ENCODE measurements at regions not wholly inside any gene's neighbourhood (a gene's known extent, or its start where the extent isn't known, plus 50 kb on each side); places are given as distances from the start of the nearest gene placed in this dataset.
"Not testable (repeated sequence)": the region's sequence is repeated elsewhere in the genome, so short reads cannot be mapped to it uniquely, and the experiment has no call there.

DNA sequence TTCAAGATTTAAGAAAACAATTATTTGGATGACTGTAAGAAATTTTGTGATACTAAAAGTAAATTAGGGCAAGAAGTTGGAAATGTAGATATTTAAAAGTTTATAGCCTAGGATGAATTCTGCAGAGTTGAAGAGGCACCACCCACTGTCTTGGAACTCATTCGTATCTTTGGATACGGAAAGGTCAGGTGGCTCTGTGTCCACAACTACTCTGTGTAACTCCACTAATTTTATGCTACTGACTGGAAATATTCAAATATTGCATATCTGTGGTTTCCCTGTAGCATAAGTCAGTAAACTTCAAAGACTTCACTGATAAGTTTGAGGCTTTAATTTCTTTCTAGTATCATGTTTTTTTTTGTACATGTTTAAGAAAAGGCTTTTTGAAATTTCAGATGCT, 156.9 kb upstream of the RPRM start:
- DNase-seq, result no peak

DNA sequence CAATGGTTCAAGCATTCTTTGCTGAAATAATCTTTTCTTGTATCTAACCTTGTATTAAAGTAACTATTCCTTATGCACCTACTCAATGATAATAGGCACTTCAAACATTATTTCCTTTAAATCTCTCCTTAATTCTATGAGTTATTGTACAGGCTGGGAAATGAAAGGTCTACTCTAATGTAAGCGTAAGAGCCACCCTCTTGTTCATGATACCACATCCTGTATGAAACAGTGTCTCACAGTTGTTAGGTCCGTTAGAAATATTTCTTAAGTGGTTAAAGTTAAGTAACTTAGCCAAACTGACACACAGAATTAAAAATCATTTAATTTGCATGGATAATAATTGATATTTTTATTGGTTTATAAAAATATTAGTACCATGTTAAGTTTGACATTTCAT, 162.5 kb upstream of the RPRM start:
- DNase-seq, result no peak

DNA sequence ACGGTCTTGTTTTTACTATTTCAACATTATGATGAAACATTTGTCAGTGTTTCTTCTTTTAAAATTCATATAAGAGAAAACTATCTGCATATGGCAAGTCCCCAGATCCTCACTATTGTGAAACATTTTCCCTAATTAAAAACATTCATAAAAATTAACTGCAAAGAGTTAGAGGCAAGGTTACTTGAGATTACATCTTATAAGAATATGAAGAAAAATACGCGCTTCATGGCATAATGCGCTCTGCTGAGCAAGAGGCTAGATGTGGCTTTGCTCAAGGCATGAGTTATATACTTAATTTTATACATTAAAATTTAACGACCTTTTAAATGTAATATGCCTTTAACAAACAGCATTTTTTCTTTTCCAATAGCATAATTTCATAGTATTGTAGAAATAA, 166.4 kb upstream of the RPRM start:
- DNase-seq, result no peak

DNA sequence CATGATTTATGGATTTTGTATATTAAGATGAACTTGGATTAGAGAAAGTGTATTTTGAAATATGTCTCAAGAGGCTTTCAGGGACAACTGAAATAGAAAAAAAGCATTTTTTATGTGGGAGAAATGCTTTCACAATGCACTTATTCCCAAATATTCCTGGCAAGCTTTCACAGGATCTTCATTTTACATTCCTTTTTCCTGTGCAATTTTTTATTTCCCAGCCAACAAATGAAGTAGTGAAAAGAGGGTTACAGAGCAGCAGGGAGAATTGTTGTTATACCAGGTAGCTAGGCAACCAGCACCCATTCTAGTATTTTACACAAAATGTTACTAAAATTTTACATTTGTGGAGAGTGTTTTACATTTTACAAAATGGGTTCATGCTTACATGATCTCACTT, 167.0 kb upstream of the RPRM start:
- no peak for DNase-seq

DNA sequence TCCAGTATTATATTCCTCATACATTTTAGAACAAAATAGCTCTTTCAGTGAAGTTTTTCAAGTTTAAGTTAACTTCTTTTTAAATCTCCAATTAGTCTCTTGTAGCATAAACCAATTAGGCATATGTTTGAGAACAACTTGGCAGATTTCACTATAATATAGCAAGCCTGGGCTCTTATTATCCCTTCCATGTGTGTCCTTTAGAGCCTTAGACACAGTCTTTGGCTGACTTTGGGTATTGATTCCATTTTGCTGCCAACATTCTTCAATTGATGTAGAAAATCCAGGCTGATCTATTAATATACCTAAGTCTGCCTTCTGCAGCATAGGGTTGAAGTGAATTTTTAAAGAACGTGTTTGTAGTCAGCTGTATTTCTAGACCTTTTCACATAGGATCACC, 179.1 kb upstream of the RPRM start:
- no peak for DNase-seq

DNA sequence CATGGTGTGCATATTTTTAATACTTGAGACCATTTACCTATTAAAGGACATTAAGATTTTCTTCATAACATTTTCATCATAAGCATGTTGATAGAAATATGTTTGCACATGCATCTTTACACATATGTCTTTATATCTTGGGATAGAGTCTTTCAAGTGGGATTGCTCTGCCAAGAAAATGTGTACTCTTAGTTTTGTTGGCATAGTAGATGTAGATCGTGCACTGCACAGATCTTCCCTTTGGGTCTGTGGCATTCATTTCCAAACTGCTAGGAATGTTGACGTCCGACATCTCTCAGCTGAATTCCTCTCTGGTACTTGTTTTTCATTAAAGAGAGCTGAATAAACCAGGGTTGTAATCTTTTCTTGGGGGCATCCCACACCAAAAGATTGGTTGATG, 183.2 kb upstream of the RPRM start:
- DNase-seq, result no peak

DNA sequence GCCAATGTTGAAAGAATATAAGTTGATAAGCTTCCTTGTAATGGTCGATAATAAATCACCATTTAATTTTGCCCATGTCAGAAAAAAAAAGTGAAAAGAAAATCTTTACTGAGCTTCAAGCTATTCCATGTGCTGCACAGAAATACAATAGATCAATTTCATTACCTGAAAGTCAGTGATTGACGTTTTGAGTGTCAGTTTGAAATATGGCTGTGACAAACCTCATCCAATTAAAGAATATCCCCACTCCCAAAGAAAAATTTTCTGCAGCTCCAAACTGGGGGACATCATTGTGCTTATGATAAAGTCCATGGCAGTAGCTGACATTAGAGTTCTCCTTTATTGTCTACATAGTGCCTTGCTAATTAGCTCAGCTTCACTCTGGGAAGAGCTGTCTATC, 184.8 kb upstream of the RPRM start:
- no peak for DNase-seq

DNA sequence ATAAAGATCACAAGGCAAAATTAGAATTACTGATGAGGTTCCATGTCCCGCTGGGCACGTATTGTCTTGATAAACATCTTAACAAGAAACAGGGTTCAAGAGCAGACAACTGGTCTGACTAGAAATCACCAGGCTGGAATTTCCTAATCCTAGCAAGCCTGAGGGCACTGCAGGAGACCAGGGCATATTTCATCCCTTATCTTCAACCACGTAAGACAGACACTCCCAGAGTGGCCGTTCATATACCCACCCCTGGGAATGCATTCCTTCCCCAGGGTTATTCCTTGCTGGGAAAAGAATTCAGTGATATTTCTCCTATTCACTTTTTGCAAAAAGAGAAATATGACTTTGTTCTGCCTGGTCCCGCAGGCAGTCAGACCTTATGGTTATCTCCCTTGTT, 185.4 kb upstream of the RPRM start:
- DNase-seq, result not testable (repeated sequence)

DNA sequence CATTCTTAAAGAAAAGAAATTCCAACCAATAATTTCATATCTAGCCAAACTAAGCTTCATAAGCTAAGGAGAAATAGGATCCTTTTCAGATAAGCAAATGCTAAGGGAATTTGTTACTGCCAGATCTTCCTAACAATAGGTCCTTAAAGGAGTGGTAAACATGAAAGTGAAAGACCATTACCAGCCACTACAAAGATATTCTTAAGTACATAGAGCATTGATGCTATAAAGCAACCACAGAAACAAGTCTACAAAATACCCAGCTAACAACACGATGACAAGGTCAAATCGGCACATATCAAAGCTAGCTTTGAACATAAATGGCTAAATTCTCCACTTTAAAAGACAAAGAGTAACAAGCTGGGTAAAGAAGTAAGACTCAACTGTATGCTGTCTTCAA, 188.9 kb upstream of the RPRM start:
- DNase-seq, result no peak

DNA sequence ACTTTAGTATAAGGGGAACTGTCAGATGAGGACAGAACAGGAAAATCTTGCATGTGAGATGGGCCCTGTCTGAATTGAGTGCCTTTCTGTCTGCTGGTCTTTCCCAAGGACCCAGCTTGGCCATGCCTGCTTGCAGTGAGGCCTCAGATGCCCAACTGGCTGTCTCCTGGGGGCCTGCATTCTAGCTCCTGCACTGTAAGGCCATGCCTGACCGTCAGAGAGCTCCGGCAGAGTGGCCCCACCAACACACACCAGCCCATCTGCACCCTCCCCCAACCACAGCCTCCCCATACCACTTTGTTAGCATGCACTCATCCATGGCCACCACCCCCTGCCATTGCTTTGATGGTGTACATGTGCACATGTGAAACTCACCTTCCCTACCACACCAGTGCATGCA, 190.4 kb upstream of the RPRM start:
- no peak for DNase-seq

DNA sequence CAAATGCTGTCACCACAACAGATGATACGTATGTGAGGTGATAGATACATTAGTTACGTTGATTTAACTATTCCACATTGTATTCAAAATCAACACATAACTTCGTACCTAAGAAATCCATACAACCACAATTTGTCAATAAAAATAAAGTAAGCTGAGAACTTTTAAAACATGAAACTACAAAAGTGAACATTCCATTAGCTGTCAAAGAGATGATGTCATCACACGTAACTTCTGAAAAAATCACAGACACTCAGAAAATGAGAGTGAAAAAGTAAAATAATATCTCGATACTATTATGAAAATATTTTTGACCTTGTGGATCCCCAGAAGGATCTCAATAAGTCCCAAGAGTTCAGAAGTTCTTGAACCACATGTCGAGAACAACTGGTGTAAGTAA, 161.6 kb upstream of the GALNT13 start:
- no peak for DNase-seq

DNA sequence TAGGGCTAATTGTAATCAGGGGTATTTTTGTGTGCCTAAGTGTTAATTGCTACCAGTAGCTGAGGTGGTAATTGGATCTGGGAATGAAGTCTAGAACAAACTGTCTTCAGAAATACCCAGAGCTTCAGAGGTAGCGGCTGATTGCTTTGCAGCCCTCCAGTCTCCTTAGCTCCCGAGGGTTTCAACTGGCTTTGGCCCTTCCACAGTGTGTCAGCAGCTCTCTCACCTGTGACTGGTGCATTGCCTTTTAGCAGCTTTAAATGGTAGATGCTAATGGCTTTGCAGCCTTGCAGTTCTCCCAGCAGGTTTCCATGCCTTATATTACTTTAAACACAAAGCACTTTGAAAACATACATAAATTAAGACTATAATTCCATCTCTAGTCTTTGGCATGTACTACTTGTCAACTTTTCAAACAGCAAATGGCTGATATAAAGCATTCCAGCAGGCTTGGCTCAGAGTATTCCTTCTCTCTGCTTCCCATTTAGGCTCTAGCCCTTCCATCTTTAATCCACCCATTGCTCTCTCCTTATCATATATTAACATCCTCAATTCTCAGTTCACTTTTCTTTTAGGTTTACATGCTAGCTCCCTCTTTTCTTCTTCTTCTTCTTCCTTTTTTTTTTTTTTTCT, 156.4 kb upstream of the GALNT13 start:
- no peak for DNase-seq

DNA sequence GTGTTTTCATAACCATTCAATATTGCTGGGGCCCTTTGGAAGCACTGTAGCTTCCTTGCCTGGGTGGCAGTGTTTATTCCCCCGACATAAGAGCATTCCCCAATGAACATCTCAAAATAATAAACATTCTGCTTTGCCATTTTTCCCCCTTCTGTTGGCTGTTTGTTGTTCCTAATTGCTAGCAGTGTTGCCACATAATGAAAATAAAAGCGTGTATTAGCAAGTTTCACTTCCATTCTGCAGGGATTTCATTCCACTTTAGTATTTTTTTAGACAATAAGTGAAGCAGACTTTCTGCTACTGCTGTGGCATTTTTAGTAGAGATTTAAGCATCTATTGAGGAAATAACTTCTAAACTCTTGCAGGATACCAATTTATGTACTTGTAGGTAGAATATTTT, 154.7 kb upstream of the GALNT13 start:
- no peak for DNase-seq

DNA sequence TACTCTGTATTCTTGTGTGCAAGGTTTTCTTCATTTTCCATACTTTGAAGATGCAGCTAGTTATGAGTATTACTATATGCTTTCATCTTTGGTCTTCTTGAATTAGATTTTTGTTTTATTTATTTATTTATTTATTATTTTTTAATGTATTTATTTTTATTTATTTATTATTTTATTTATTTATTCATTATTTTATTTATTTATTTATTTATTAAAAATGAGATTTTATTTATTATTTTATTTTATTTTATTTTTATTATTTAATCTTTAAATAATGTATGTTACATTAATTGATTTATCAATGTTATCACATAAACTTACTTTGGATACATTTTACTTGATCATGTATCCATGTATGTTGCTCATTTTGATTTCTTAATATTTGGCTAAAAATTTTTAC, 132.3 kb upstream of the GALNT13 start:
- no peak for DNase-seq

DNA sequence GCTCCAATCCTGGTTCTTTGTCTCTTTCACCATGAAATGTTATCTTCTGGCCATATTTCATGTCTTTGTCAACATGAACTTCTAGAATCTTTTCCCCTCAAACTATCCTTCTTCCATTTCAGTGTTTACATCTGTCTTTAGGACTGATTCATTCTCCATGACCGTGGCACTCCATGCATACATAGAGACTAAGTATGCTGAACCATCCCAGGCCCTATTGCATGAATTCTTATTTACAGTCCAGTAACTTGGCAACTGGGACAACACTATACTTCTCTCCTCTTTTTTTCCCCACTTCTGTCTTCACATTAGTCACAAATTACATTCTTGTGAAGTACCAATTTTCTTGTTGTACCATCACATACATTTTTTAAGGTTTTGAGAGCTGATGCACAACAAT, 109.8 kb upstream of the GALNT13 start:
- DNase-seq, result no peak

DNA sequence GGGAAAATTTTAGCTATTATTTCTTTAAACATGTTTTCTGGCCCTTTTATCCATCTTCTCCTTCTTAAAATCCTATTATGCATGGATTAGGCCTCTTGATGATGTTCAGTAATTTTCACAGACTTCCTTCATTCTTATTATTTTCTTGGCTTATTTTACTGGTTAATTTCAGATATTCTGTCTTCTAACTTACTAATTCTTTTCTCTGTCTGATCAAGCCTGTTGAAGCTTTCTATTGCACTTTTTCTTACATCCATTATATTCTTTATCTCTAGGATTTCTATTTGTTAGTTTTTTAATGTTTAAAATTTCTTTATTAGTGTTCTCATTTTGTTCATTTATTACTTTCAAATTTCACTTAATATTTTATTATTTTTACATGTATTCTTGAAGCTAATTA, 105.3 kb upstream of the GALNT13 start:
- no peak for DNase-seq

DNA sequence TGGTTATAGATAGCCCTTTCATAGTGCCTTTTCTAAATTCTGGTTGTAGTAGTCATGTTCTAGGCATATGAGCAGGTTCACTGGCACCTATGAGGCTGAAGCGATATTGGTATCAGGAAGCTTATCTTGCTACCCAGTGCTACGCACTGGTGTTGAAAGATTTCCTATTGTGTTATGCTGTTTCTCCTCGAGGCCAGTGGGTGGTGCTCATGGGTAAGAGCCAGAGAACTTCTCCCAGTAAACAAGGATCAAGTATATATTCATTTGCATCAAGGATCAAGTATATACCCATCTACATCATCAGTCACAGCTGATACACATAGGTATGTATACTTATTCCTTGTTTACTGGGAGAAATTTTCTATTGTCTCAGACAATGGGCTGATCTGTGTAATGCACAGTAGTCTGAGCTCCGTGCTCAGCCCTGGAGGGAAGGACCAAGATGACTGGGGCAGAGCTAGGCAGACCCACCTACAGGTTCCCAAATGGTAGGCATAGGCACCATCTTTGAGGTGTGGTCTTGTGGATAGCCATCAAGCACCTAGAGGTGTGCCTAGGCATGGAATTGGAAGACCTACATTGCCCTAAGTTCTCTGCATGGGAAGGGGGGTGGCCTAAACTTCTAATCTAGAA, 101.2 kb upstream of the GALNT13 start:
- DNase-seq, result no peak

DNA sequence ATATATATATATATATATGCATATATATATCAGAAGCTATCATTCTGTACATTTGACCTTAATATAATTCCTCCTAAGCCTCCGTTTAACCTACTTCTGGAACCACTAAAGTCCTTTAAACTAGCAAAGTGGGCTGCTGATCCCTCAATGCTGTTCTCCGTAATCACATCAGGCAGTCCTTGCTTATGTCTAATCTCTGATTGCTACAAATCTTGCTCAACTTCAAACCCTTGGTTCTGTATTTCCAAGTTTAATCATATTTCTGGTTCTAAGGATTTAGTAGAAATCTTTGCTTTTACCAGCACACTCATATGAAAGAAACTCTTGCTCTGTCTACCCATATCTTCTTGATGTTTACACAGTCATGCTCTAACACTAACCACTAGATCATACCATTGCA, 91.5 kb upstream of the GALNT13 start:
- DNase-seq, result no peak

DNA sequence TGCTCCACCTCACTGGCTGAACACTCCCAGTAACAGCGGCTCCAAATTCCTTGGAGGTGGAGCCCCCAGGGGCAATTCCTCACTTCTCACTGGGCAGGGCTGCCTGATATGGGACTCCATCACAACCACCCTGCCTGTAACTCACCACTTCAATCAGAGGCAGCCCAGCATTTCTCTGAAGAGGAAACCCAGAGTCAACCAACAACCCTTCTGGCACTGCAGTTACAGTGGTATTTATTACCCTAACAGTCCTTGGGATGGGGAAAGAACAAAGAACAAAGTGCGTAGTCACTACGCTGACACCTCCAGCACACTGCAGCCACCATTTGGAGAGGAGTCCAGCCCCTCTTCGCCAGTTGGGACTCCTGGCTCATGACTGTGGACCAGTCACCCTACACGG, 85.7 kb upstream of the GALNT13 start:
- DNase-seq, result no peak

DNA sequence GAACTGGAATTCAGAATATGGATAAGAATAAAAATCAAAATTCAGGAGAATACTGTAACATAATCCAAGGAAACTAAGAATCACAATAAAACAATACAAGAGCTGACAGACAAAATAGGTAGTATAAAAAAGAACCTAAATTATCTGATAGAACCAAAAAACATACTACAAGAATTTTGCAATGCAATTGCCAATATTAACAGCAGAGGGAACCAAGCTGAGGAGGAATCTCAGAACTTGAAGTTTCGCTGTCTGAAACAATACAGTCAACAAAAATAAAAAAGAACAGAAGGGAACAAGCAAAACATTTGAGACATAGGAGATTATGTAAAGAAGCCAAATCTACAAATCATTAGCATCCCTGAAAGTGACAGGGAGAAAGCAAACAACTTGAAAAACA, 84.1 kb upstream of the GALNT13 start:
- no peak for DNase-seq

DNA sequence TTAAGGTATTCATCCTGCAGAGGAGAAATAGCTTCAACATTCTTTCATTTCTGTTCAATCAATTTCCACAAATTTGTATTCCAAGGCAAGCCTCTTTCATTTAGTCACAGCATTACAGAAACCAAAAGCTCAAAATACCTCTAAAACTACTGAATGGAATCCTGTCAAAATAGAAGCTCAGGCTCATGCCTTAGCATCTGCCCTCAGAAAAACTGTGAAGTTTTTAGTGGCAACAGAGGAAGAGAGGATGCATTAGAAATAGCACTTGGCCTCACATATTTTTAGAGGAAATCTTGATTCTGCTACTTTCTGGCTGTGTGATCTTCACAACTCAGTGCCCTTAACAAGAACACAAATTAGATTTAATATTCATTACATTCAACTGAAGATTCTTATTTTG, 69.1 kb upstream of the GALNT13 start:
- DNase-seq, result no peak

DNA sequence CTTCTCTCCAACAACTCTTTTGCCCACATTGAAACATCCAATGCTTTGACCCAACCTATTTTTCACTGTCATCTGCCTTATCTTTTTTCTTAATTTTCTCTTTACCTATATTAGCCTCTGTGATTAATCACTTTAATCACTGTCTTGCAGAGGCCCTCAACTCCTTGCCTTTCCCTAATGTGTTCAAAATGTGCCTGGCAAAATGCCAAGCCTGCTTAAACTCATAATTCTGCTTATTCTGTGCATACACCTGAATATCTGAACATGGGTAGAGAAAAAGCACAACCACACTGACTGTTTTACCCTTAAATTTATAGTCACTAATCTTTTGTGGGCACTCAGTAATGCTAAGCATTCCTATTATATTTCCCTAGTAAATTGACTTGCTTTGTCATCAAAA, 63.0 kb upstream of the GALNT13 start:
- no peak for DNase-seq

DNA sequence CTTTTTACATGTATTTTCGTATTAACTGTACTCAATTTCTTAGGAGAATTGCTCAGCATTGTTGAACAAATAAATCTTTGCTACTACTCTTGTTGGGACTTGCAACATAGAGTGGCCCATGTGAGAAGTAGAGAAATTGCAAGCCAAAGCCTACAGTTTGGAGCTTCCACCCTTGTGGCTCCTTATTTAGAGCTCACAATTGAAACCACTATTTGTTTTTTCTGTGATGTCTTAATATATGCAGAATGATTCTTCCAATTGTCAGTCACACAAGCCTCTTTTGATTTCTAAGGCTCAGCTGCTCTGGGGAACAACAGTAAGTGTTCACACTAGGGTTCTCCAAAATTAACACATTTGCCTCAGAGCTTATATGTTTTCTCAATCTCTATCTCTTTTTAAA, 60.2 kb upstream of the GALNT13 start:
- no peak for DNase-seq

DNA sequence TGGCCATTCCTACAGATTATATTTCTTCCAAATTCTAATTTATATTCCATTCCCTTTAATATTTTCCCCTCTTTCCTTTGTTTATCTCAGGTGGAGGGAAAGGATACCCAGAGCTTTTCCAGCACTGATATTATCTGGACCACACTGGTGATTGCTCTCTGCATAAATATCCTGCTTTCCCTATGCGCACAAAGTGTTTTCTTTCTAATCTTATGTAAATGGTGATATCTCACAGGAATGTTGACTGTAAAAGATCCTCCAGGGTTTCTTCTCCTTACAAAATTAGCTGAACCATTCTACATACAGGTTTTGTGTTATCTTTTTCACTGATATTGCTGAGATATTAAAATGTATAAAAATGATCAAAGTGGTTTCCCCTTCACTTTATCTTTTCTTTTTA, 59.1 kb upstream of the GALNT13 start:
- no peak for DNase-seq

DNA sequence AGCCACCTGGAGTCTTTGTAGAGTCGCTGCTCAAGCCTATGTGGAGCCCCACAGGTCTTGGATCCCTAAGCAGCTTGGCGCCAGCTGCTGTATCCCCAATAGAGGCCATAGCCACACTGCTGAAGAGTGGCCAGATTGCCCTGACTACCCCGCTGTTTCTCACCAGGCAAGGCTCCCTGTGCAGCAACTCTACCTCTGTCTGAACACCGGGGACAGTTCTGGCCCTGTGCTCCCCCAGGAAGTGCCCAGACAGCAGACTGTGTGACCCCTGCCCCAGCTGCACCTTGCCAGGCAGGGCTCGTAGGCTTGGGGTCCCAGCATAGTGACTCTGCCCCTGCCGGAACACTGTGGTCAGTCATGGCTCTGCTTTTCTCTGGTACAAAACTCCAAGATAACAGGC, 53.5 kb upstream of the GALNT13 start:
- no peak for DNase-seq

DNA sequence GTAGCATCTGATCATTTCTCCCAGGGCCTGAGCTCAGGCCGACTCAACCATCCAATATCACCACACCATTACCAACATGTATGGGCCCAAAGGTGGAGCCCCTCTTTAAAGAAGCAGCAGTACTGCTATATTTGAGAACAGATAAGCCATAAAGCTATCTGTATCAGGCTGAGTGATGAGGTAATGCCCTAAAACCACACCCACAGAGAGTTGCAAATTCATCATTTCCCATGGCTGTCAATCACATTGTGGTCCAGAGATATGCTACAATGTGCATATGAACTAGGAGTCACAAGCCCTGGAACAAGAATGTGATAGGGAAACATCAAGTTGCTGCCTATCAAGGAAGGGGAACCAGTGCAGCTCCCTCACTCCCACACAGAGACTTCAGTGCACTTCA, 52.6 kb upstream of the GALNT13 start:
- DNase-seq, result no peak
